Thymus (tissue), 11 donors: ENCODE measurements at regions not wholly inside any gene's neighbourhood (a gene's known extent, or its start where the extent isn't known, plus 50 kb on each side); places are given as distances from the start of the nearest gene placed in this dataset.

Experiments
- DNase-seq, 9 donors: peaks; one replicate each; pipeline ENCODE4 v3.0.0-alpha.2; 2013; ENCODE audit warnings: low spot score in 9 of 9, low read depth in 6 of 9, missing footprints in 1 of 9
- H3K27ac ChIP-seq, 2 donors: one replicate each; pipeline ENCODE4 v1.5.1; 2013; ENCODE audit warnings: control low read depth in 1 of 2, low read depth in 1 of 2, low read length in 1 of 2, mild to moderate bottlenecking in 1 of 2, moderate library complexity in 1 of 2
- H3K27me3 ChIP-seq, 2 donors: one replicate each; pipeline ENCODE4 v1.5.1; 2013; ENCODE audit warnings: low read length in 1 of 2; ENCODE audit not compliant: control insufficient read depth in 2 of 2, insufficient read depth in 1 of 2
- H3K36me3 ChIP-seq, 2 donors: one replicate each; pipeline ENCODE4 v1.5.1; 2013; ENCODE audit warnings: low read length in 1 of 2, mild to moderate bottlenecking in 1 of 2, moderate library complexity in 1 of 2; ENCODE audit not compliant: control insufficient read depth in 2 of 2, insufficient read depth in 2 of 2
- H3K4me1 ChIP-seq, 2 donors: one replicate each; pipeline ENCODE4 v1.5.1; 2013; ENCODE audit warnings: low read length in 2 of 2; ENCODE audit not compliant: control insufficient read depth in 2 of 2, insufficient read depth in 2 of 2
- H3K4me3 ChIP-seq, 2 donors: one replicate each; pipeline ENCODE4 v1.5.1; 2013; ENCODE audit warnings: low read length in 2 of 2, control low read depth in 1 of 2, mild to moderate bottlenecking in 1 of 2
- H3K9me3 ChIP-seq, 2 donors: one replicate each; pipeline ENCODE4 v1.5.1; 2013; ENCODE audit warnings: low read length in 1 of 2, mild to moderate bottlenecking in 1 of 2; ENCODE audit not compliant: control insufficient read depth in 2 of 2, insufficient read depth in 1 of 2
- WGBS: extraction: QIAGEN DNeasy Blood & Tissue Kit; methylation state at CpG from one replicate; pipeline ENCODE4 v1.1.7; 2013; 5-methylcytosine and 5-hydroxymethylcytosine counted together
- donor health status: healthy.

DNA sequence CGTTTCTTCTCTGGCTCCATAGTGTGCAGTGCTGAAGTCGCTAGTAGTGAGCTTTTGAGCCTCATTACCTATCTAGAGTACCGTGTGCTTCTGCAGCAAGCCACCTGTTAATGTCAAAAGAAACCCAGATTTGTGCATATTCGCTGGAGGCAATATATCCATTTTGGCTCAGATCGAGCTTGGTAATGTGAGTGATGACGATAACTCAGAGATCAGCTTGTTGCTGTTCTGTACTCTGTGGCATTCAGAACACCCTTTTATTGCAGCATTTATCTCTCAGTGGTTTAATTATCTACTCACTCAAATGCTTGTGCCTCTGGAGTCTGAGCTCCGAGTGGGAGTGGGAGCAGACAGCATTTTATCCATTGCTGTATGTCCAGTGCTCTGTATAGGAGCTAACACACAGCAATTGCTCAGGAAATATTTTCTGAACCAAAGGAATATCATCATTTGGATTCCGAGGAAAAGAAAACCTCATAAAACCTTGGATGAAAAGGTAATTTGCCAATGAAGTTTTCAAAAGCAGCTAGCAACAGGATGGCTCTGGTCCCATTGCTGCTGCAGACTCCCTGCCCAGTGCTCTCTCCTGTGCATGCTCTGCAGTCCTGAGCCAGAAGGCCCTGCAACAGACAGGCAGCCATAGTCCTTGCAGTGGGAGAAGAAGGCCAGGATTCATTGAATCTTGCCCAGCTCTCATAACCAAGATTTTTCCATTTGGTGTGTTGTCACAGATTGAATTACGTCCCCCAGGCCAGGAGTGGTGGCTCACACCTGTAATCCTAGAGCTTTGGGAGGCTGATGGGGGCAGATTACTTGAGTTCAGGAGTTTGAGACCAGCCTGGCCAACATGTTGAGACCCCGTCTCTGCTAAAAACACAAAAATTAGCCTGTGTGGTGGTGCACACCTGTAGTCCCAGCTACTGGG lies 183.8 kb downstream of the MYCN start:
- Histone ChIP-seq H3K27ac (no peak overlapping the region), H3K4me3 (no peak overlapping the region), H3K9me3 (no peaks in the 10 kb centered on the region), H3K4me1 (no peaks in the 10 kb centered on the region), H3K36me3 (no peaks in the 10 kb centered on the region), H3K27me3 (no peaks in the 10 kb centered on the region)
- WGBS, result 91% methylated on average over 10 of the region's 10 CpGs
- DNase-seq, result no peak

DNA sequence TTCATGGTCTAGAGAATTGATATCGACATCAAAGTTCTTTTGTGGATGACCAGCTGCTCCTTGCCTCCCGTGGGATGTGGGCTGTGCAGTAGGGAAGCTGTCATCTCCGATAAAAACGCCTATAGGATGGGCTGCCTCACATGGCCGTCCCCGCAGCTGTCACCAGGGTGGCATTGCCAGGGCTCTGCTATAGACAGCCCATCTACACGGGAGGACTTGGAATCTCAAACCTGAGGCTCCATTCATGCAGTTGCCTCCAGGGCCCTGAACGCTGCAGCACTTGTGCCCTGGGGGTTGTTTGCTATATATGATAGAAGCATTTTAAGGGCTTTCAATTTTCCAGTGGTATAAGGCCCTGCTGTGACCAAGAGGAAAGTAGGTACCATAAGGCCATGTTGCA lies 183.1 kb downstream of the MYCN start:
- Histone ChIP-seq H3K9me3 (no peaks in the 10 kb centered on the region), H3K27me3 (no peaks in the 10 kb centered on the region), H3K4me3 (no peak overlapping the region), H3K27ac (no peak overlapping the region), H3K36me3 (no peaks in the 10 kb centered on the region), H3K4me1 (no peaks in the 10 kb centered on the region)
- WGBS, result 86% methylated on average over 8 of the region's 8 CpGs
- no peak for DNase-seq

DNA sequence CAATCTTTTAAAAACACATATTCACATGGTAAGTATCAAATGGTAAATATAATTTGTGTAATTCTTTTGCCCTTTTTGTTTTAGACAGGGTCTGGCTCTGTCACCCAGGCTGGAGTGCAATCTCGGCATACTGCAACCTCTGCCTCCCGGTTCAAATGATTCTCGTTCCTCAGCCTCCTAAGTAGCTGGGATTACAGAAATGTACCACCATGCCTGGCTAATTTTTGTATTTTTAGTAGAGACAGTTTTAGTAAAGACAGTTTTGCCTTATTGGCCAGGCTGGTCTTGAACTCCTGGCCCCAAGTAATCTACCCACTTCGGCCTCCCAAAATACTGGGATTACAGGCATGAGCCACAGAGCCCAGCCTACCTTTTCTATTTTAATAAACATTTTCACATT lies 182.2 kb downstream of the MYCN start:
- H3K27ac ChIP-seq, result no peak overlapping the region
- H3K4me1 ChIP-seq, result no peaks in the 10 kb centered on the region
- H3K36me3 ChIP-seq, result no peaks in the 10 kb centered on the region
- no peaks in the 10 kb centered on the region for H3K9me3 ChIP-seq
- no peak overlapping the region for H3K4me3 ChIP-seq
- 97% methylated on average over 4 of the region's 4 CpGs for WGBS
- DNase-seq, result no peak
- no peaks in the 10 kb centered on the region for H3K27me3 ChIP-seq

DNA sequence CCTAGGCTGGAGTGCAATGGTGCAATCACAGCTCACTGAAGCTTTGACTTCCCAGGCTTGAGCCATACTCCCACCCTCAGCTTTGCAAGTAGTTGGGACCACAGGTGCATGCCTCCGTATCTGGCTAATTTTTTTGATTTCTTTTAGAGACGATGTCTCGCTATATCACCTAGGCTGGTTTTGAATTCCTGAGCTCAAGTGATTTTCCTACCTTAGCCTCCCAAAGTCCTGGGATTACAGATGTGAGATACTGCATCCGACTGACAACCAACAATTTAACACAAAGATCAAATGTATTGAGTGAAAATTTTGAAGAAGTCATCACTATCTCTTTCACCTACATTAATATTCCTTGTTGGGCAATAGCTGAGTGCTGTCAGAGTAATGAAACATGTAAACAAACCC lies 181.6 kb downstream of the MYCN start:
- no peak for DNase-seq
- WGBS, result 96% methylated on average over 4 of the region's 4 CpGs
- no peak overlapping the region for H3K4me3 ChIP-seq
- no peaks in the 10 kb centered on the region for H3K27me3 ChIP-seq
- H3K9me3 ChIP-seq, result no peaks in the 10 kb centered on the region
- H3K4me1 ChIP-seq, result no peaks in the 10 kb centered on the region
- no peaks in the 10 kb centered on the region for H3K36me3 ChIP-seq
- H3K27ac ChIP-seq, result no peak overlapping the region

DNA sequence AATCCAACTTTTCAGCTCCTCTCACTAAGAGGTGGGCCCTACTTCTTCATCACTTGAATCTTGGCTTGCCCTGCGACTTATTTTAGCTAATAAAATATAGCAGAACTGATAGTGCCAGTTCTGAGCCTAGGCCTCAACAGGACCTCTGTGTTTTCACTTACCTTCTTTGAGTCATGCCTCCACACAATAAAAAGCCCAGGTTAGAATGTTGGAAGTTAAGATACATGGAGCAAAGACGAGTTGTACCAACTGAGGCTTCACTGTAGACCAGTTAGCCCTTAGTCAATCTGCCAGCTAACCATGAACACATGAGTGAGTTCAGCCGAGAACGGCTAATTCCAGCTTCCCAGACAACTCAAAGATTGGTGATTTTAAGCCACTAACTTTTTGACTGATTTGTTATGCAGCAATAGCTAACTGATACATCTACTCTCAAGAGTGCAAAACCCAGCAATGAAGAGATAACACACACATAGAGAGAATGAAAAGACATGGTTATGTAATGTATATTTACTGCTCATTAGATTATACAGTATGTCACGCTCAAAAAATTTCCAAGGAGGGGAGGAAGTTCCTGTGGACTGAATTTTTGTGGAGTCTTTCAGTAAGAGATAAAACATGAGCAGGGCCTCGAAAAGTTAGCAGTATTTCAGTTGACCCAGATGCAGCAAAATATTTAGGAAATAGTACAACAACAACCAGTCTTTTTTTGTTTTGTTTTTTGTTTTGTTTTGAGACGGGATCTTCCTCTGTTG lies 181.1 kb downstream of the MYCN start:
- no peak overlapping the region for H3K27ac ChIP-seq
- H3K4me3 ChIP-seq, result no peak overlapping the region
- H3K4me1 ChIP-seq, result no peaks in the 10 kb centered on the region
- no peaks in the 10 kb centered on the region for H3K27me3 ChIP-seq
- no peaks in the 10 kb centered on the region for H3K9me3 ChIP-seq
- WGBS, result 95% methylated on average over 7 of the region's 7 CpGs
- no peaks in the 10 kb centered on the region for H3K36me3 ChIP-seq
- no peak for DNase-seq

DNA sequence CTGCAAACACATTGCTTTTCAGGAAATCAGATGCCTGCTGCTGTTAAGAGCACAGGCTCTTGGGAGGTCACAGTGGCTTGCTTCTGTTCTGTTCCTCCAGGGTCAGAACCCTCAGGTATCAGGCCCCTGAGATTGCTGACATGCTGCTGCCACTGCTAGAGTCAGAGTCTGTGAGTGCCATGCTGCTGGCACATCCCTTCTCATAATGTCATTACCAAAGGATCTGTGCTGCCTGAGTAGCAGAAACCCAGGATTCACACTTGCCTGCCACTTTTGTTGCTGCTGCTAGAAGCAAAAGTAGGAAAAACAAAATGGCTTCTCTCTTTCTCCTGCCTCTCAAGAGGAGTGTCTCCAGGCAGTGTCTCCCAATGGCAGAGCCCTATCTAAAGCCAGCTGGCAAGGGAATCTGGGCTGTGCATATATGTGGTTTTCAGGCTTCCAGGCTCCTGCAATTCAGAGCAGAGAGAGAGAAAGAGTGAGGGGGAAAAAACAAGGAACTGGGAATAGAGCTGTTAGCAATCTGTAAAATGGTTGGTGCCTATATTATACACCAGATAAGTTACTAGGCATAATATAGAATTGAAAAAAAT lies 180.3 kb downstream of the MYCN start:
- Histone ChIP-seq H3K36me3 (no peaks in the 10 kb centered on the region), H3K9me3 (no peaks in the 10 kb centered on the region), H3K4me1 (peaks cover 0 to 2% of the 10 kb centered on the region in 2 donors), H3K4me3 (no peak overlapping the region), H3K27me3 (no peaks in the 10 kb centered on the region), H3K27ac (no peak overlapping the region)
- DNase-seq, result no peak

DNA sequence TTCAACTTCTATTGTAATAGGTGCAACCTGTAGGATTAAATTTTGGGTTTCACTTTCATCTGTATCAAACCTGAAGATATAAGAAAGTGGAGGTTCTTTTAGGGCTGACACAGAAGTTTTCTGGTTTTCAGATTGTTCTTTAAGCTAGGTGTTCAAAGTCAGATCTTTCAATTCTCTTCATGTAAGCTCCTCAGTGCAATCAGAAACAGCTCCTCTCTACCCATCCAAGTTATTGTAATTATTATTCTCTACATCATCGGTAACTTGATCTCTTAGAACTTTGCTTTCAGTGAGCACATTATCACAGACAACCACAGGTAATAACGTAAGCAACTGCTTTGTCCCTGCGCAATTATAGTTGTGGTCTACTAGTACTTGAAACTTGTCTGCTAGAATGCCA lies 179.4 kb downstream of the MYCN start:
- Histone ChIP-seq H3K27ac (no peak overlapping the region), H3K27me3 (no peaks in the 10 kb centered on the region), H3K4me1 (peaks cover 0 to 2% of the 10 kb centered on the region in 2 donors), H3K9me3 (no peaks in the 10 kb centered on the region), H3K36me3 (no peaks in the 10 kb centered on the region), H3K4me3 (no peak overlapping the region)
- 97% methylated on average over 3 of the region's 3 CpGs for WGBS
- DNase-seq, result no peak

DNA sequence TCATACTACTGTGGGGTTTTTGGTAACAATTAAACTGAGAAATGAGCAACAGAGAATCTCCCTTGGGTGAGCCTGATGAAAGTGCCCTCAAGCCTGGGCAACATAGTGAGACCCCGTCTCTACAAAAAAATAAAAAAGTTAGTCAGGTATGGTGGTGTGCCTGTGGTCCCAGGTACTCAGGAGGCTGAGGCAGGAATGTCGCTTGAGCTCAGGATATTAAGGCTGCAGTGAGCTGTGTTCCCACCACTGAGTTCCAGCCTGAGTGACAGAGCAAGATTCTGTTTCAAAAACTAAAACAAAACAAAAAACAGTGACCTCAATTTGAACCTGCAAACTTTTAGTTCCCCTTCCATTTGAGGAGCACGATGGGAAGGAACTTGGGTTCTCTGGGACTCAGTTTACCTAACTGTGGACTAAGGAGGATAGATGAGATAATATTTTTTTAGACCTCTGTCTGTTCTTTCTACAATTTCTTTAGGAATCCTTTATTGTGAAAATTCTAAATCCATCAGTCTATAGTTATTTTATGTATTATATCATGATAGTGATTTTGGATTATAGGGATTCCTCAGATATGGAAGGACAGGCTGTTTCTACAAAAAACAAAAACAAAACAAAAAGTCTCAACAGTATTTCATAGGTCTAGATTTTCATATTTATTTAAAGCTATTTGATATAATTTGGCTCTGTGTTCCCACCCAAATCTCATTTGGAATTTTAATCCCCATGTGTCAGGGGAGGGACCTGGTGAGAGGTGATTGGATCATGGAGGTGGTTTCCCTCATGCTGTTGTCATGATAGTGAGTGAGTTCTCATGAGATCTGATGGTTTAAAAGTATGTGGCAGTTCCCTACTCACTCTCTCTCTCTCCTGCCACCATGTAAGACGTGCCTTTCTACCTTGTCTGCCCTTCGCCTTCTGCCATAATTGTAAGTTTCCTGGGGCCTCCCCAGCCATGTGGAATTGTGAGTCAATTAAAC lies 178.6 kb downstream of the MYCN start:
- H3K4me1 ChIP-seq, result peaks cover 0 to 2% of the 10 kb centered on the region in 2 donors

More for the DNA sequence above, 178.6 kb downstream of the MYCN start:
- no peaks in the 10 kb centered on the region for H3K27me3 ChIP-seq
- H3K4me3 ChIP-seq, result no peak overlapping the region
- H3K36me3 ChIP-seq, result no peaks in the 10 kb centered on the region
- H3K27ac ChIP-seq, result no peak overlapping the region
- H3K9me3 ChIP-seq, result no peaks in the 10 kb centered on the region
- no peak for DNase-seq
- WGBS, result 86% methylated on average over 5 of the region's 5 CpGs
